Parathyroid adenoma (tissue), 2 donors: ENCODE measurements at regions not wholly inside any gene's neighbourhood (a gene's known extent, or its start where the extent isn't known, plus 50 kb on each side); places are given as distances from the start of the nearest gene placed in this dataset.

Source experiments
- H2AFZ ChIP-seq: fragments of 300-600 bp; sonication (generic); one replicate; pipeline ENCODE4 v1.7.0; 2017; ENCODE audit warnings: antibody characterized with exemption, mild to moderate bottlenecking
- H3K27ac ChIP-seq: fragments of 300-600 bp; sonication (generic); one replicate; pipeline ENCODE4 v1.7.0; 2017
- H3K27me3 ChIP-seq: fragments of 300-600 bp; sonication (generic); one replicate; pipeline ENCODE4 v1.7.0; 2017; ENCODE audit warnings: low read length; ENCODE audit not compliant: control insufficient read depth, insufficient read depth
- H3K36me3 ChIP-seq: fragments of 300-600 bp; sonication (generic); one replicate; pipeline ENCODE4 v1.7.0; 2017; ENCODE audit warnings: low read length; ENCODE audit not compliant: control insufficient read depth, insufficient read depth
- H3K4me1 ChIP-seq: fragments of 300-600 bp; sonication (generic); one replicate; pipeline ENCODE4 v1.7.0; 2017; ENCODE audit warnings: control low read depth
- H3K4me2 ChIP-seq: fragments of 300-600 bp; sonication (generic); one replicate; pipeline ENCODE4 v1.7.0; 2017; ENCODE audit warnings: low read length
- H3K4me3 ChIP-seq: fragments of 300-600 bp; sonication (generic); one replicate; pipeline ENCODE4 v1.7.0; 2017; ENCODE audit warnings: low read depth, low read length
- H3K79me2 ChIP-seq: fragments of 300-600 bp; sonication (generic); one replicate; pipeline ENCODE4 v1.7.0; 2017; ENCODE audit warnings: control low read depth
- H3K9ac ChIP-seq: fragments of 300-600 bp; sonication (generic); one replicate; pipeline ENCODE4 v1.7.0; 2017; ENCODE audit warnings: mild to moderate bottlenecking
- H3K9me3 ChIP-seq: fragments of 300-600 bp; sonication (generic); one replicate; pipeline ENCODE4 v1.7.0; 2017; ENCODE audit warnings: low read length; ENCODE audit not compliant: control insufficient read depth
- TF ChIP-seq, protein P1 (sequence below): fragments of 300-600 bp; sonication (generic); IDR thresholded peaks from one replicate; pipeline ENCODE4 v1.7.0; 2017; ENCODE audit warnings: antibody characterized with exemption, mild to moderate bottlenecking
- donor health status: primary hyperparathyroidism.

DNA sequence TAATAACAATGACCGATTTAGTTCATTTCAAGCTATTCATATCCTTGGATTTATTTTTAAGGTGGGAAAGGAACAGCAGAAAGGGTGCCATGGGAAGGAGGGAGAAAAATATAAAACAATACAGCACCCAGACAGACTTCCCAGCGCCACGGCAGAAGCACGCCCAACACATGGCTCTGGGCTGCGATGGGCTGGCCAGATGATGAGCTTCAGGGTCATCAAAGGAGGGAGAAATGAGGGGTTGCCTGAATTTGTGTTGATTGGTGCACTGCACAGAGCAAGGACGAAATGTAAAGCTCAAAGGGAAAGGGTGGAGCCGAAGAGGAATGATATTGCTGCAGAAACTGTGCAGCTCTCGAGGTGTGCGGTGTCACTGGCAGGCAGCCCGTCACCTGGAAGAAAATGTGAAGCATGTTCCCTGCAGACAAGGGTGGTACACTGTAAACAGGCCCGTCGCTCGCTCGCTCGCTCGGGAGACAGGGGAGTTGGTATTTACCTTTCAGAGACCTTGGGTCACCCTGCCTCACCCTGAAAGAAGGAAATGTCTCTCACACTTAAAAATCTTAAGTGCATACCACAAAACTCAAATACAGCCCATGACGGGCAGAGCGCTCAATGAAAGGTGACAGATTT lies 195.5 kb upstream of the CTAGE1 start:
- H3K4me1 ChIP-seq, result no peaks in the 10 kb centered on the region
- TF ChIP-seq, protein P1, sequence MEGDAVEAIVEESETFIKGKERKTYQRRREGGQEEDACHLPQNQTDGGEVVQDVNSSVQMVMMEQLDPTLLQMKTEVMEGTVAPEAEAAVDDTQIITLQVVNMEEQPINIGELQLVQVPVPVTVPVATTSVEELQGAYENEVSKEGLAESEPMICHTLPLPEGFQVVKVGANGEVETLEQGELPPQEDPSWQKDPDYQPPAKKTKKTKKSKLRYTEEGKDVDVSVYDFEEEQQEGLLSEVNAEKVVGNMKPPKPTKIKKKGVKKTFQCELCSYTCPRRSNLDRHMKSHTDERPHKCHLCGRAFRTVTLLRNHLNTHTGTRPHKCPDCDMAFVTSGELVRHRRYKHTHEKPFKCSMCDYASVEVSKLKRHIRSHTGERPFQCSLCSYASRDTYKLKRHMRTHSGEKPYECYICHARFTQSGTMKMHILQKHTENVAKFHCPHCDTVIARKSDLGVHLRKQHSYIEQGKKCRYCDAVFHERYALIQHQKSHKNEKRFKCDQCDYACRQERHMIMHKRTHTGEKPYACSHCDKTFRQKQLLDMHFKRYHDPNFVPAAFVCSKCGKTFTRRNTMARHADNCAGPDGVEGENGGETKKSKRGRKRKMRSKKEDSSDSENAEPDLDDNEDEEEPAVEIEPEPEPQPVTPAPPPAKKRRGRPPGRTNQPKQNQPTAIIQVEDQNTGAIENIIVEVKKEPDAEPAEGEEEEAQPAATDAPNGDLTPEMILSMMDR, result no peak
- H3K9ac ChIP-seq, result no peak overlapping the region

DNA sequence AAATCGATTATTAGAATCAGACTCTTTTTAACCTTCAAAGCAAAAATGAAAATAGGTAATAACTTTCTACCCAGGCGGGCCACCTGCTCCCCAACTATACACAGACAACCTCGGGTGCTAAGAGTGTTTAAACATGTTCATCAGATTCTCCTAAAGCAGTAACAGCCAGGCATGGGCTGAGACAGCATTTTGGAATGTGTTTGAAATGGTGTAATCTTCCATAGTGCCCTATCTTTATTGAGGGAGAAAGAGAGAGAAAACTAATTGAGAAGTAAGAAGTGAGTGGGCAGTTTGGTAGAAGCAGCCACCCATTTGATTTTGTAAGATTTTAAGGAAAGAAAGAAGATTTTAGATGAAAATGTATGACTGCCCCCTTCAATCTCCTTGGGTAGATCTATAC lies 196.1 kb upstream of the CTAGE1 start:
- H3K4me2 ChIP-seq, result no peak overlapping the region
- no peaks in the 10 kb centered on the region for H3K36me3 ChIP-seq
- H3K9ac ChIP-seq, result no peak overlapping the region
- H3K4me3 ChIP-seq, result no peak overlapping the region
- H3K79me2 ChIP-seq, result no peaks in the 10 kb centered on the region
- no peaks in the 10 kb centered on the region for H3K9me3 ChIP-seq
- no peak overlapping the region for H2AFZ ChIP-seq
- H3K27ac ChIP-seq, result no peak overlapping the region
- H3K27me3 ChIP-seq, result no peaks in the 10 kb centered on the region
- TF ChIP-seq, protein P1, result no peak
- H3K4me1 ChIP-seq, result no peaks in the 10 kb centered on the region

More for the DNA sequence above, 195.5 kb upstream of the CTAGE1 start:
- H3K79me2 ChIP-seq, result no peaks in the 10 kb centered on the region
- no peaks in the 10 kb centered on the region for H3K36me3 ChIP-seq
- no peaks in the 10 kb centered on the region for H3K9me3 ChIP-seq
- H3K27ac ChIP-seq, result no peak overlapping the region
- no peaks in the 10 kb centered on the region for H3K27me3 ChIP-seq
- H3K4me2 ChIP-seq, result no peak overlapping the region
- no peak overlapping the region for H3K4me3 ChIP-seq
- no peak overlapping the region for H2AFZ ChIP-seq

DNA sequence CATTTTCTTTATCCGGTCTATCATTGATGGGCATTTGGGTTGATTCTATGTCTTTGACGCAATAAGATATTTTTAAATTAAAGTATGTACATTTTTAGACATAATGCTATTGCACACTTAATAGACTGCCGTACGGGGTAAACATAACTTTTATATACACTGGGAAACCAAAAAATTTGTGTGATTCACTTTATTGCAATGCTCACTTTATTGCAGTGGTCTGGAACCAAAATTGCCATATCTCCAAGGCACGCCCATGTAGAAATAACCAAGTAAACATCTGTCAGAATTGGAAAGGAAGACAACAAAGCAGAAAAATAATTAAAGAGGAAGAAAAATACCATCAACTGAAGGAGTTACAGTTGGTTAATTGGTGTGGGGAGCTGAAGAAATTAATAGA lies 205.8 kb upstream of the CTAGE1 start:
- Histone ChIP-seq H3K4me2 (no peak overlapping the region), H3K36me3 (no peaks in the 10 kb centered on the region), H3K4me3 (no peak overlapping the region), H3K9me3 (no peaks in the 10 kb centered on the region), H3K27ac (no peak overlapping the region), H2AFZ (no peak overlapping the region), H3K9ac (no peak overlapping the region), H3K79me2 (no peaks in the 10 kb centered on the region), H3K4me1 (no peaks in the 10 kb centered on the region), H3K27me3 (no peaks in the 10 kb centered on the region)
- TF ChIP-seq, protein P1, result no peak

DNA sequence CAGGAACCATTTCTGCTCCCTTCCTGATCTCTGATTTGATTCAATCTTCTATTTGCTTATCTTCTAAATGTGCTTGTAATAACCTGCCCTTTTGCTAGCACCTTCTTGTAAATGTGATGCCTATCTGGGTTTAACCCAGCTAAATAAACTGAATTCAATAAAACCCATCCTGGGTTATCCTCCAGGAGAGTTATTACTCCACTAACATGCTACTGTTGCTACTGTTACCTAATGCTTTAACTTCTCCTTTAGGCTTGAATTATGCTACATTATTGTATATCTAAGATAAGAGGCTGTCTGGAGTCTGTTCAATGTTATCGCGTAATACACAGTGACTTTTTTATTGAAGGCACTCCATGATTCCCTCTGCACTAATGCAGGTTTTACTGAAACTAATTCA lies 206.5 kb upstream of the CTAGE1 start:
- no peaks in the 10 kb centered on the region for H3K36me3 ChIP-seq
- TF ChIP-seq, protein P1, result no peak
- no peaks in the 10 kb centered on the region for H3K9me3 ChIP-seq
- no peak overlapping the region for H2AFZ ChIP-seq
- no peaks in the 10 kb centered on the region for H3K79me2 ChIP-seq
- no peak overlapping the region for H3K27ac ChIP-seq
- no peak overlapping the region for H3K9ac ChIP-seq
- no peaks in the 10 kb centered on the region for H3K27me3 ChIP-seq
- no peak overlapping the region for H3K4me3 ChIP-seq
- H3K4me2 ChIP-seq, result no peak overlapping the region
- H3K4me1 ChIP-seq, result no peaks in the 10 kb centered on the region

DNA sequence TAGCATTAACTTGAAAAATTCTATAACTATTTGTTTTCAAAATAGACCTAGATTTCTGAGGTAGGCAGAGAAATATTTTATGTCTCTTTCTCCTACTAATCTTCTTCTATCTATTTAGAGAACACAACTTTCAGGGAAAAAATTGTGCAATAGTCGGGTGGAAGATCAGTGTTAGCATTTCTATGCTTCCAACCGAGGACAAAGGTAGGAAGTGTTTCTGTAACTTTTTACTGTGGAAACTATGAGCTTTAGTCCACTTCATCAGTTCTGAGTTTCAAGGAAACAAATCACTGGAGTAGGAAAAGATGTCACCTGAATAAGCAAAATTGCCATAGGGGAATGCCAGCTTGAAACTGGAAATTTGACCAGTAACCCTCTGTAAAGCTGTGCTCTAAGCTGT lies 207.7 kb upstream of the CTAGE1 start:
- Histone ChIP-seq H3K4me1 (no peaks in the 10 kb centered on the region), H3K4me2 (no peak overlapping the region), H3K36me3 (no peaks in the 10 kb centered on the region), H3K9ac (no peak overlapping the region), H3K27ac (no peak overlapping the region), H3K27me3 (no peaks in the 10 kb centered on the region), H3K9me3 (no peaks in the 10 kb centered on the region), H2AFZ (no peak overlapping the region), H3K79me2 (no peaks in the 10 kb centered on the region), H3K4me3 (no peak overlapping the region)
- TF ChIP-seq, protein P1, result no peak
